ENCODE measurements at regions not wholly inside any gene's neighbourhood (a gene's known extent, or its start where the extent isn't known, plus 50 kb on each side); places are given as distances from the start of the nearest gene placed in this dataset.

DNA sequence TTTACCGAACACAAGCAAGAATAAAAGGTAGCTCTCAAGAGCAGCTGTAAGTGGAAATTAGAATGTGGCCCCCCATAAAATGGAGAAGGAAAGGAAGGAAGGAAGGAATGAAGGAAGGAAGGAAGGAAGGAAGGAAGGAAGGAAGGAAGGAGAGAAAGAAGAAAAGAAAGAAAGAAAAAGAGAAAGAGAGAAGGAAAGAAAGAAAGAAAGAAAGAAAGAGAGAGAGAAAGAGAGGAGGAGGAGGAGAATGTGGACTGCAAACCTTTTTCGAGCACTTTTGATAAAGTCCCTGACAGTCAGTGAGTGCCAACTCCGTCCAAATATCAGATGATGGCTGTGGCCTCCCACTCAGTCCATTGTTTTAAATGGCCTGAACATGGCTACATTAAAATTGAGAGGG is 53.8 kb upstream of the SNX2 start:
- no peak for DNase-seq (ENCODE audit: low read depth)

GRCh38 chr5:122722341-122722740 is 52.5 kb upstream of the SNX2 start:
- no peak for DNase-seq (ENCODE audit: low read depth)

DNA sequence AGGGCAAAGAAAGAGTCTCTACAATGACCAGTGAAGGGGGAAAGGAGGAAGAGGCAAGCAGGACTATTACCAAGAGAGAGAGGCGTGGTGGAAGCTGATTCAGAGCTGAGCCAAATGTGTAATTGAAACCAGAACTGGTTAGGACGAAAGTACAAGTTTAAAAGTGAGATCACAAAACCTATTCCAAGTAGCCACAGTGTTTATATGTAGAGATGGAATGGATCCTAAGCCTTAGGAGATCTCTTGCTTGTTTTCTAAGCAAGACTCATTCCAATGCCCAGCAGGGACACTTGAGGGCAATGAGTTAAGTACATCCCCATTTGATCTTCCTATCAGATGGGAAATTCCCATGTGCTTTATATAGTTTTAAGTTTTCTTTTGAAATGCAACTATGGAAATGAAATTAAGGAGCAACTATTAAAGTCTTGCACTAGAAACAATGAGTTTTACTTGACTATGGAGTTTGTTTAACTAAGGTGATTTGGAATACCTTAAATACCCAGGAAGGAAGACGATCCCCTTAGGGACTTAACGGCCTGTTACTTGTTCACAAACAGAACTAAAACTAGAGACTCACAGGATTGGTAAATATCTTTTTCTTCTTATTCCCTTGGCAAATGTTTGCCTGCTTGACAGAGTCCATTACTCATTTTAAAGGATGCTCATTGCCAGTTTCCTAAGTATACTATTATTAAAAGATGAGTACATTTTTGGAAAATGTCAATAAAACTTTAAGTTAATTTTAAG is 51.1 kb upstream of the SNX2 start:
- DNase-seq (ENCODE audit: low read depth): no peak

Measured in HS-27A (cell line).